Aorta (tissue), 5 donors: ENCODE measurements at regions not wholly inside any gene's neighbourhood (a gene's known extent, or its start where the extent isn't known, plus 50 kb on each side); places are given as distances from the start of the nearest gene placed in this dataset.
"Not testable (repeated sequence)": the region's sequence is repeated elsewhere in the genome, so short reads cannot be mapped to it uniquely, and the experiment has no call there.

Experiments used
- ATAC-seq: fragments of 200-7000 bp; cut with Tn5 transposase; one replicate; pipeline ENCODE4 v1.9.1; 2022; ENCODE audit warnings: moderate library complexity; ENCODE audit not compliant: low FRiP score
- DNase-seq, 2 donors: peaks; one replicate each; pipeline ENCODE4 v3.0.0-alpha.2; 2020
- H3K27ac ChIP-seq, 2 donors: one replicate each; pipeline ENCODE4 v1.5.1; 2013; ENCODE audit warnings: low read length in 2 of 2, mild to moderate bottlenecking in 2 of 2, moderate library complexity in 2 of 2, control low read depth in 1 of 2, inconsistent platforms in 1 of 2, low read depth in 1 of 2
- H3K27me3 ChIP-seq, 2 donors: one replicate each; pipeline ENCODE4 v1.6.1; 2013; ENCODE audit warnings: control low read depth in 1 of 2, low read length in 1 of 2, mild to moderate bottlenecking in 1 of 2, moderate library complexity in 1 of 2; ENCODE audit not compliant: insufficient read depth in 2 of 2, control insufficient read depth in 1 of 2
- H3K36me3 ChIP-seq, 2 donors: one replicate each; pipeline ENCODE4 v1.6.1; 2013; ENCODE audit warnings: control low read depth in 1 of 2, low read length in 1 of 2, mild to moderate bottlenecking in 1 of 2; ENCODE audit not compliant: insufficient read depth in 2 of 2, control insufficient read depth in 1 of 2
- H3K4me1 ChIP-seq, 2 donors: one replicate each; pipeline ENCODE4 v1.6.1; 2013; ENCODE audit warnings: low read length in 2 of 2, control low read depth in 1 of 2, mild to moderate bottlenecking in 1 of 2, moderate library complexity in 1 of 2; ENCODE audit not compliant: insufficient read depth in 2 of 2, control insufficient read depth in 1 of 2
- H3K4me3 ChIP-seq, 2 donors: one replicate each; pipeline ENCODE4 v1.5.1; 2013; ENCODE audit warnings: low read length in 2 of 2, control low read depth in 1 of 2, mild to moderate bottlenecking in 1 of 2
- H3K9me3 ChIP-seq: one replicate; pipeline ENCODE4 v1.6.1; 2013; ENCODE audit warnings: mild to moderate bottlenecking, low read length; ENCODE audit not compliant: control insufficient read depth
- WGBS, 2 donors: extraction: QIAGEN DNeasy Blood & Tissue Kit; methylation state at CpG; one replicate each; pipeline ENCODE4 v1.1.7; 2013; 5-methylcytosine and 5-hydroxymethylcytosine counted together
- intact Hi-C, 2 donors: fragments of 100-400 bp; cut with DNase I; formaldehyde crosslinking; loops; one replicate each; pipeline versions ENCODE4 v1.14.2 to v1.15.0; 2022
- donor health status: healthy with polysubstance abuse.
- donor health status: Bipolar disorder and iron deficiency.
- donor health status: DM: no; HTN: no; CAD: no.
- donor health status: DM: no; HTN: no; CAD: no.
- donor health status: DM: yes; HTN: yes; CAD: no.

- H3K27ac ChIP-seq, DNase-seq, H3K36me3 ChIP-seq, H3K9me3 ChIP-seq, intact Hi-C loops, H3K27me3 ChIP-seq, H3K4me1 ChIP-seq, ATAC-seq, H3K4me3 ChIP-seq: not testable (repeated sequence)
- WGBS, 2 donors = 27 to 37% methylated on average over 2 of the region's 2 CpGs
These were observed 55.1 kb upstream of the SOX11 start for GRCh38 chr2:5637051-5637450.
